Peyer's patch (tissue), 4 donors: ENCODE measurements at regions not wholly inside any gene's neighbourhood (a gene's known extent, or its start where the extent isn't known, plus 50 kb on each side); places are given as distances from the start of the nearest gene placed in this dataset.

Source experiments
- CTCF ChIP-seq, 6 experiments: fragments of 450-650 bp in 4 of 6; fragments of 200-600 bp in 2 of 6; sonication (generic) in 1 of 6; IDR thresholded peaks; one replicate each; pipeline ENCODE4 v1.5.1; 2017 to 2019; ENCODE audit warnings: antibody characterized with exemption in 6 of 6, mild to moderate bottlenecking in 3 of 6, moderate library complexity in 1 of 6
- POLR2A ChIP-seq, 2 donors: fragments of 450-650 bp; IDR thresholded peaks; one replicate each; pipeline ENCODE4 v1.5.1; 2017; ENCODE audit warnings: antibody characterized with exemption in 2 of 2, mild to moderate bottlenecking in 2 of 2, moderate library complexity in 2 of 2

GRCh38 chr9:20114974-20115373 lies 326.1 kb upstream of the SLC24A2 start:
- TF ChIP-seq CTCF (IDR thresholded peaks at IDR 0.05): no peak
- no peak for TF ChIP-seq POLR2A (IDR thresholded peaks at IDR 0.05)
